ENCODE measurements at regions not wholly inside any gene's neighbourhood (a gene's known extent, or its start where the extent isn't known, plus 50 kb on each side); places are given as distances from the start of the nearest gene placed in this dataset.

DNA sequence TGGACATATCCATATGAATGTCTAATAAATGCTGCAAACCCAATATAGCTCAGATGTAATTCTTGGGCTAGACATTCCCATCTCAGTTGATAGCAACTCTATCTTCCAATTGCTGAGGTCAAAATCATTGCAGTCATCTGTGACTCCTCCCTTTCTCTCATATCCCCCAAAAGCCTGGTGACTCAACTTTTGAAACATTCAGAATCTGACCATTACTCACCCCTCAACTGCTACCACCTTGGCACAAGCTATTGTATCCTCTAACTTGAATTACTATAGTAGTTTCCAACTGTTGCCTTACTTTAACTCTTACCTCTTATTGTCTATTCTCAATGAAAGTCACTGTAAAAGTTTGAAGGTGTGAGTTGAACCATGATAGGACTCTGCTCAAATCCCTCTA is 600.1 kb upstream of the RGMB start:
- ChIA-PET CTCF (no interaction called here), POLR2A (no interaction called here)
- no peak overlapping the region for H3K27ac Mint-ChIP-seq (ENCODE audit: unreplicated experiment)
- H3K9me3 Mint-ChIP-seq (ENCODE audit: unreplicated experiment), result no peaks in the 10 kb centered on the region
- no peak overlapping the region for H3K4me3 Mint-ChIP-seq (ENCODE audit: unreplicated experiment)
- BruUV-seq (replicated peaks), result no TSS peak
- H3K36me3 Mint-ChIP-seq (ENCODE audit: insufficient read depth, unreplicated experiment), result no peaks in the 10 kb centered on the region
- Histone ChIP-seq H3K4me1 (no peaks in the 10 kb centered on the region), H3K27me3 (replicated peaks; ENCODE audit: control insufficient read depth, insufficient read depth, low read length) (no peaks in the 10 kb centered on the region; the same call in 1 of the 2 replicates), H3K9me3 (no peaks in the 10 kb centered on the region), H3K4me3 (ENCODE audit: low read depth, low read length) (no peak overlapping the region), H3K36me3 (ENCODE audit: control insufficient read depth, insufficient read depth, low read length) (no peaks in the 10 kb centered on the region)
- TF ChIP-seq CTCF (IDR thresholded peaks at IDR 0.05; ENCODE audit: insufficient read depth in 1 of 2, low read depth in 1 of 2, low read length in 1 of 2, severe bottlenecking in 1 of 2, unreplicated experiment in 1 of 2), result no peak
- DNase-seq, result no peak
- H3K27me3 Mint-ChIP-seq (ENCODE audit: insufficient read depth, unreplicated experiment), result no peaks in the 10 kb centered on the region
- intact Hi-C loops (cut with micrococcal nuclease; ENCODE audit: unreplicated experiment), result no loop called here
- no peaks in the 10 kb centered on the region for H3K4me1 Mint-ChIP-seq (ENCODE audit: low read depth, unreplicated experiment)

DNA sequence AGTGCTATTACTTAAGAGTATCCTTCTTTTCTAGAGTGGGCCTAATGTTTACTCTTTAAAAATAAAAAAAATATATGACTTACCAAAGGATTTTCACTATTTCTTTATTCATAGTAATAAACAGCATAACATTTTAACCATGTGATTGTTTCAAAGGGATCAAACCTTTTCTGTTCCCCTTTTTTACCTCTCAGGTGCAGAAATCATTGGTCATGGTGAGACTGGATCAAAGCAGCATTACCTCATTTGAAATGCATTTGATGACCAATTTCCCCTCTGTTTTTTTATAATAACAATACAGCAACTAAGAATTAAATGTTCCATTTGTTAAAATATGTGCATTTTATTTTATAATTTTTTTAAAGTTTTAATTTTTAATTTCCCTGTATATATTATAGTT is 598.0 kb upstream of the RGMB start:
- CTCF ChIA-PET, result no interaction called here
- Mint-ChIP-seq H3K4me3 (ENCODE audit: unreplicated experiment) (no peak overlapping the region), H3K36me3 (ENCODE audit: insufficient read depth, unreplicated experiment) (no peaks in the 10 kb centered on the region), H3K27ac (ENCODE audit: unreplicated experiment) (no peak overlapping the region), H3K27me3 (ENCODE audit: insufficient read depth, unreplicated experiment) (no peaks in the 10 kb centered on the region), H3K9me3 (ENCODE audit: unreplicated experiment) (no peaks in the 10 kb centered on the region), H3K4me1 (ENCODE audit: low read depth, unreplicated experiment) (no peaks in the 10 kb centered on the region)
- no peaks in the 10 kb centered on the region for H3K36me3 ChIP-seq (ENCODE audit: control insufficient read depth, insufficient read depth, low read length)
- intact Hi-C loops (cut with micrococcal nuclease; ENCODE audit: unreplicated experiment), result no loop called here
- DNase-seq, result no peak
- H3K4me1 ChIP-seq, result no peaks in the 10 kb centered on the region
- POLR2A ChIA-PET, result no interaction called here
- no peak for TF ChIP-seq CTCF (IDR thresholded peaks at IDR 0.05; ENCODE audit: insufficient read depth in 1 of 2, low read depth in 1 of 2, low read length in 1 of 2, severe bottlenecking in 1 of 2, unreplicated experiment in 1 of 2)
- no peaks in the 10 kb centered on the region; the same call in 1 of the 2 replicates for H3K27me3 ChIP-seq (replicated peaks; ENCODE audit: control insufficient read depth, insufficient read depth, low read length)
- no TSS peak for BruUV-seq (replicated peaks)
- no peaks in the 10 kb centered on the region for H3K9me3 ChIP-seq
- no peak overlapping the region for H3K4me3 ChIP-seq (ENCODE audit: low read depth, low read length)

- CTCF ChIA-PET, result no interaction called here
- peaks cover 2% of the 10 kb centered on the region for H3K27me3 Mint-ChIP-seq (ENCODE audit: insufficient read depth, unreplicated experiment)
Measured at GRCh38 chr5:98179791-98180755, 593.4 kb upstream of the RGMB start.

More at GRCh38 chr5:98179791-98180755, 593.4 kb upstream of the RGMB start:
- no peaks in the 10 kb centered on the region for H3K4me1 Mint-ChIP-seq (ENCODE audit: low read depth, unreplicated experiment)
- peaks cover 12% of the 10 kb centered on the region for H3K9me3 Mint-ChIP-seq (ENCODE audit: unreplicated experiment)
- Histone ChIP-seq H3K4me1 (no peaks in the 10 kb centered on the region), H3K36me3 (ENCODE audit: control insufficient read depth, insufficient read depth, low read length) (no peaks in the 10 kb centered on the region), H3K9me3 (no peaks in the 10 kb centered on the region), H3K27me3 (replicated peaks; ENCODE audit: control insufficient read depth, insufficient read depth, low read length) (no peaks in the 10 kb centered on the region), H3K4me3 (ENCODE audit: low read depth, low read length) (no peak overlapping the region)
- no TSS peak for BruUV-seq (replicated peaks)
- no peak overlapping the region for H3K4me3 Mint-ChIP-seq (ENCODE audit: unreplicated experiment)
- intact Hi-C loops (cut with micrococcal nuclease; ENCODE audit: unreplicated experiment), result no loop called here
- POLR2A ChIA-PET, result no interaction called here
- TF ChIP-seq CTCF (IDR thresholded peaks at IDR 0.05; ENCODE audit: insufficient read depth in 1 of 2, low read depth in 1 of 2, low read length in 1 of 2, severe bottlenecking in 1 of 2, unreplicated experiment in 1 of 2), result no peak
- H3K36me3 Mint-ChIP-seq (ENCODE audit: insufficient read depth, unreplicated experiment), result no peaks in the 10 kb centered on the region
- DNase-seq, result no peak
- H3K27ac Mint-ChIP-seq (ENCODE audit: unreplicated experiment), result no peak overlapping the region
